Upper lobe of left lung (tissue), 4 donors: ENCODE measurements at regions not wholly inside any gene's neighbourhood (a gene's known extent, or its start where the extent isn't known, plus 50 kb on each side); places are given as distances from the start of the nearest gene placed in this dataset.

Experiments
- EP300 ChIP-seq, 4 donors: sonication (generic); formaldehyde crosslinking; IDR thresholded peaks; one replicate each; pipeline ENCODE4 v1.5.1; 2017; ENCODE audit warnings: antibody characterized with exemption in 4 of 4, control low read depth in 2 of 4
- POLR2A ChIP-seq, 4 donors: fragments of 450-650 bp; IDR thresholded peaks; one replicate each; pipeline ENCODE4 v1.5.1; 2016 to 2017; ENCODE audit warnings: antibody characterized with exemption in 4 of 4, mild to moderate bottlenecking in 2 of 4
- POLR2AphosphoS5 ChIP-seq, 2 donors: sonication (generic); formaldehyde crosslinking; IDR thresholded peaks; one replicate each; pipeline ENCODE4 v1.5.1; 2017; ENCODE audit warnings: antibody characterized with exemption in 2 of 2
- TF ChIP-seq, protein P1 (sequence below), 6 experiments: fragments of 450-650 bp in 4 of 6; fragments of 200-600 bp in 2 of 6; sonication (generic) in 2 of 6; IDR thresholded peaks; one replicate each; pipeline ENCODE4 v1.5.1; 2016 to 2019; ENCODE audit warnings: antibody characterized with exemption in 6 of 6

DNA sequence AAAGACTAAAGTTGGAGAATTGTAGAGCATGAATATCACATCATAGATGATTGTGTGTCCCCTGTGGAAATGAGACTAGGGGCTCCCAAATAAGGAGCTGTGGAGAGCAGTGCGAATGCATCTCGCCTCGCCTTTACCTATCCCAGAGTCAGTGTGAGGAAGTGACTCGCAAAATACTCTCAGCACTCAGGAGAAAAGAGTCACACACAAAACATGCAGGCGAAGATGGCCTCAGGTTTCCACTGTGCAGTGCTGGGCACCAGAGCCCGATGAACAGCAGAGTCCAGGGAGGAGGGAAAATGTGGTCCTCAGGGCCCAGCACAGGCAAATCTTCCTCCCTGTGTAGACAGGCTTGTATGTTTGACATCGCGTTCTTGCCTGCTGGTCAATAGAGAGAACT, 126.5 kb upstream of the AFDN start:
- TF ChIP-seq EP300 (IDR thresholded peaks at IDR 0.05) (no peak), POLR2A (IDR thresholded peaks at IDR 0.05) (no peak), POLR2AphosphoS5 (IDR thresholded peaks at IDR 0.05) (no peak)
- TF ChIP-seq, protein P1, sequence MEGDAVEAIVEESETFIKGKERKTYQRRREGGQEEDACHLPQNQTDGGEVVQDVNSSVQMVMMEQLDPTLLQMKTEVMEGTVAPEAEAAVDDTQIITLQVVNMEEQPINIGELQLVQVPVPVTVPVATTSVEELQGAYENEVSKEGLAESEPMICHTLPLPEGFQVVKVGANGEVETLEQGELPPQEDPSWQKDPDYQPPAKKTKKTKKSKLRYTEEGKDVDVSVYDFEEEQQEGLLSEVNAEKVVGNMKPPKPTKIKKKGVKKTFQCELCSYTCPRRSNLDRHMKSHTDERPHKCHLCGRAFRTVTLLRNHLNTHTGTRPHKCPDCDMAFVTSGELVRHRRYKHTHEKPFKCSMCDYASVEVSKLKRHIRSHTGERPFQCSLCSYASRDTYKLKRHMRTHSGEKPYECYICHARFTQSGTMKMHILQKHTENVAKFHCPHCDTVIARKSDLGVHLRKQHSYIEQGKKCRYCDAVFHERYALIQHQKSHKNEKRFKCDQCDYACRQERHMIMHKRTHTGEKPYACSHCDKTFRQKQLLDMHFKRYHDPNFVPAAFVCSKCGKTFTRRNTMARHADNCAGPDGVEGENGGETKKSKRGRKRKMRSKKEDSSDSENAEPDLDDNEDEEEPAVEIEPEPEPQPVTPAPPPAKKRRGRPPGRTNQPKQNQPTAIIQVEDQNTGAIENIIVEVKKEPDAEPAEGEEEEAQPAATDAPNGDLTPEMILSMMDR (IDR thresholded peaks at IDR 0.05) = no peak
